Osteocyte (in vitro differentiated cells): ENCODE measurements at regions not wholly inside any gene's neighbourhood (a gene's known extent, or its start where the extent isn't known, plus 50 kb on each side); places are given as distances from the start of the nearest gene placed in this dataset.

ENCODE experiments used
- DNase-seq: peaks from one replicate; pipeline ENCODE4 v3.0.0; 2021; ENCODE audit warnings: mixed read lengths; ENCODE audit not compliant: unreplicated experiment; ENCODE audit errors: extremely low spot score
- H3K27ac Mint-ChIP-seq: one replicate; pipeline ENCODE4 v1.8.0; 2021; ENCODE audit warnings: mild to moderate bottlenecking, mixed read lengths; ENCODE audit not compliant: unreplicated experiment
- H3K27me3 Mint-ChIP-seq: one replicate; pipeline ENCODE4 v1.8.0; 2021; ENCODE audit warnings: mixed read lengths; ENCODE audit not compliant: unreplicated experiment
- H3K36me3 Mint-ChIP-seq: one replicate; pipeline ENCODE4 v1.8.0; 2021; ENCODE audit warnings: mixed read lengths; ENCODE audit not compliant: unreplicated experiment
- H3K4me1 Mint-ChIP-seq: one replicate; pipeline ENCODE4 v1.8.0; 2021; ENCODE audit warnings: mixed read lengths; ENCODE audit not compliant: unreplicated experiment
- H3K4me3 Mint-ChIP-seq: one replicate; pipeline ENCODE4 v1.8.0; 2021; ENCODE audit warnings: mild to moderate bottlenecking, moderate library complexity, mixed read lengths; ENCODE audit not compliant: unreplicated experiment
- H3K9me3 Mint-ChIP-seq: one replicate; pipeline ENCODE4 v1.8.0; 2021; ENCODE audit warnings: mixed read lengths; ENCODE audit not compliant: unreplicated experiment
- TF ChIP-seq, protein P1 (sequence below): fragments of 200-600 bp; sonication (generic); IDR thresholded peaks from 2 replicates; pipeline ENCODE4 v1.5.0; 2021; ENCODE audit warnings: antibody characterized with exemption, mild to moderate bottlenecking, moderate library complexity

DNA sequence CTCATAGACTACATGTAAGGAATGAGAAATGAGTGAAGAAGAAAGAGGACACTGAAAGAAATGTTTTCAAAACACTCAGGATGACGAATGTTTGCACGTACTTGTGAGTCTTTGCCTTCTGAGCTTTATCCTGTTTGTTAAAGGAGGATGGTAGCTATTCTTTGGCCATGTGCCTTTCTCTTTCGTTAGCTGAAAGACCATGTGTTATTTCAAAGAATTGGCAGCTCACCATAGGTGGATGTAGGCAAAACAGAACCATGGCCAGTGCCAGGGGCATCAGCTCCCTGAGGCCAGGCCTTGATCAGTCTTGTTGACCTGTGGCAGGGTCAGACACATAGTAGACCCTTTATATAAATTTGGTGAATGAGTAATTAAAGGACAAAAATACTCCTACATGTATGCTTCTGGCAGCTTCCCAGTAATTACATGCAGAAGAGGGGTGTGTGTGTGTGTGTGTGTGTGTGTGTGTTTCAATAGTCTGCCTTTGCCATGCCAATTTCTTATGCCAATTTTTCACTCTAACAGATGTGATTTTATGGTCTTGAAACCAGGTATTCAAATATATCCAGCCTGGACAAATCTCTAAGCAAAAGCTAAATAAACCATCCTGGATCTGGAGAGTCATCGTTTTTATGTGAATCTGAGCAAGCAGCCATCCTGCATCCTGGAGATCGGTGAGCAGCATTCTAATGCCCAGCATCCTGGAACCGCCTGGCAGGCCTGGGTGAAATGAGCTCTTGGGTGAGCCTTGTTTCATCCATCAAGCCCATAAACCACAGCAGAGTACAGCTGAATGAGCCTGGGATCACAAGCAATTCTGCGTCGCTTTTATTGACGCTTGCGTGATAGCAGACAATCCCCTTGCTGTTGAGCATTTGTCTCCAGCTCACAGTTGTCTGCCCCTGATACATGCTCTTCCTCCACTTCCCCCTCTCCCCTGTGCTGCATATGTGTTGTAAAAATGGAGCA is 475.4 kb downstream of the MED10 start:
- no peak for DNase-seq
- Mint-ChIP-seq H3K9me3 (peaks cover 12% of the 10 kb centered on the region), H3K4me3 (no peak overlapping the region), H3K36me3 (no peaks in the 10 kb centered on the region), H3K27ac (no peak overlapping the region), H3K4me1 (no peaks in the 10 kb centered on the region), H3K27me3 (no peaks in the 10 kb centered on the region)
- TF ChIP-seq, protein P1, sequence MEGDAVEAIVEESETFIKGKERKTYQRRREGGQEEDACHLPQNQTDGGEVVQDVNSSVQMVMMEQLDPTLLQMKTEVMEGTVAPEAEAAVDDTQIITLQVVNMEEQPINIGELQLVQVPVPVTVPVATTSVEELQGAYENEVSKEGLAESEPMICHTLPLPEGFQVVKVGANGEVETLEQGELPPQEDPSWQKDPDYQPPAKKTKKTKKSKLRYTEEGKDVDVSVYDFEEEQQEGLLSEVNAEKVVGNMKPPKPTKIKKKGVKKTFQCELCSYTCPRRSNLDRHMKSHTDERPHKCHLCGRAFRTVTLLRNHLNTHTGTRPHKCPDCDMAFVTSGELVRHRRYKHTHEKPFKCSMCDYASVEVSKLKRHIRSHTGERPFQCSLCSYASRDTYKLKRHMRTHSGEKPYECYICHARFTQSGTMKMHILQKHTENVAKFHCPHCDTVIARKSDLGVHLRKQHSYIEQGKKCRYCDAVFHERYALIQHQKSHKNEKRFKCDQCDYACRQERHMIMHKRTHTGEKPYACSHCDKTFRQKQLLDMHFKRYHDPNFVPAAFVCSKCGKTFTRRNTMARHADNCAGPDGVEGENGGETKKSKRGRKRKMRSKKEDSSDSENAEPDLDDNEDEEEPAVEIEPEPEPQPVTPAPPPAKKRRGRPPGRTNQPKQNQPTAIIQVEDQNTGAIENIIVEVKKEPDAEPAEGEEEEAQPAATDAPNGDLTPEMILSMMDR: no peak

- Mint-ChIP-seq H3K4me3 (no peak overlapping the region), H3K36me3 (no peaks in the 10 kb centered on the region)
- no peak for DNase-seq
Measured at GRCh38 chr5:5900350-5900749, 477.9 kb downstream of the ICE1 start.

DNA sequence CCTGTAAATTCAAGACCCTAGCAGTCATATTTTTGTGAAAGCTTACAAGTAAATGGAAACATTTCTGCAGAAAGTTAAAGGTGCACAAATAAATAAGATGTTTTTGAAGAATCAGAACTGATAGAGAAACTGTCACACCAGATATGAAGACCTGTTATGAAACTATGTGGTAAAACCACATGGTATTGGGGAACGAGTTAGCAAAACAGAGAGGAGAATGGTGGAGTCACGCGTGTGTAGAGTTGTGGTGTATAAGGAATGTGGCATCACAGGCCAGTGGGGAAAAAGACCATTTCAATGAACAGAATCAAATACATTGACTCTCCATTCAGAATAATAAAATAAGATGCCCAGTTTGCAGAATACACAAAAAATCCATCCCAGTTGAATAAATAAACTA is 477.2 kb downstream of the ICE1 start:
- Mint-ChIP-seq H3K4me3 (no peak overlapping the region), H3K27me3 (no peaks in the 10 kb centered on the region), H3K27ac (no peak overlapping the region), H3K4me1 (no peaks in the 10 kb centered on the region), H3K36me3 (no peaks in the 10 kb centered on the region), H3K9me3 (peaks cover 9% of the 10 kb centered on the region)
- DNase-seq: no peak
- TF ChIP-seq, protein P1: no peak

More at GRCh38 chr5:5900350-5900749, 477.9 kb downstream of the ICE1 start:
- no peaks in the 10 kb centered on the region for H3K27me3 Mint-ChIP-seq
- H3K4me1 Mint-ChIP-seq: no peaks in the 10 kb centered on the region
- peaks cover 9% of the 10 kb centered on the region for H3K9me3 Mint-ChIP-seq
- no peak overlapping the region for H3K27ac Mint-ChIP-seq
- TF ChIP-seq, protein P1: no peak

- H3K4me1 Mint-ChIP-seq: no peaks in the 10 kb centered on the region
Measured at GRCh38 chr5:5888284-5888683, 465.8 kb downstream of the ICE1 start.

DNA sequence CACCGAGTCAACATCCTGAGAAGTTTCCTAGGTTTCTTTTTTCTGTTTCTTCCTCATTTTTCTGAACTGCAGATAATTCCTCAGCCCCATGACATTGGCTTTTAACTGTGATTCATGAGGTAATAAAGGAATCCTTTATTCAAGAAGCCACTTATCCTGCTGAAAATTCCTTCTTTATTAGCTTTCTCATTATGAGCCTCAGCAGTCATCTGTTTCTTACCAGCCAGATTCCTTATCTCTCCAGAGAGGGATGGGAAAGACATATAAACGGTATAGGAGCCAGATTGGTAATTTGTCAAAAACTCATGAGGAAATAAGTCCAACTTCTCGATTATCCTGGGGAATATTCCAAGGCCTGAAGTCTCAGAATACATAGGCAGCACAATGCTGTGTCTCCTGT is 465.4 kb downstream of the ICE1 start:
- Mint-ChIP-seq H3K36me3 (no peaks in the 10 kb centered on the region), H3K9me3 (peaks cover 28% of the 10 kb centered on the region), H3K4me1 (no peaks in the 10 kb centered on the region), H3K27me3 (no peaks in the 10 kb centered on the region), H3K27ac (no peak overlapping the region), H3K4me3 (no peak overlapping the region)
- no peak for DNase-seq
- TF ChIP-seq, protein P1: no peak

More at GRCh38 chr5:5888284-5888683, 465.8 kb downstream of the ICE1 start:
- TF ChIP-seq, protein P1: no peak
- Mint-ChIP-seq H3K36me3 (no peaks in the 10 kb centered on the region), H3K9me3 (peaks cover 28% of the 10 kb centered on the region), H3K27me3 (no peaks in the 10 kb centered on the region), H3K27ac (no peak overlapping the region), H3K4me3 (no peak overlapping the region)
- DNase-seq: no peak
